PC-9 (cell line): ENCODE measurements at regions not wholly inside any gene's neighbourhood (a gene's known extent, or its start where the extent isn't known, plus 50 kb on each side); places are given as distances from the start of the nearest gene placed in this dataset.

ENCODE experiments used
- BruUV-seq: library from RNA; stranded (reverse); fragments of 400-500 nt; replicated peaks from 2 replicates; lab custom pipeline; 2021; lab: Mats Ljungman, UMichigan
- CTCF ChIA-PET: fragments of 300-600 bp; sonication (Branson Sonifier 250); formaldehyde crosslinking; loops from one replicate; lab custom pipeline; 2022; ENCODE audit warnings: antibody characterized with exemption; lab: Charles Lee
- POLR2A ChIA-PET: fragments of 300-600 bp; sonication (Branson Sonifier 250); formaldehyde crosslinking; loops from one replicate; lab custom pipeline; 2022; ENCODE audit warnings: antibody characterized with exemption; ENCODE audit not compliant: unreplicated experiment; lab: Charles Lee
- DNase-seq, 2 experiments: peaks; one replicate each; pipeline versions ENCODE4 v3.0.0 to v3.0.0-alpha.2; 2015 to 2022; ENCODE audit warnings: mixed read lengths in 1 of 2
- H2AFZ ChIP-seq: fragments of 200-600 bp; sonication (generic); 2 replicates; pipeline ENCODE4 v1.8.1; 2017; ENCODE audit warnings: antibody characterized with exemption
- H3F3A ChIP-seq: fragments of 200-600 bp; sonication (generic); 2 replicates; pipeline ENCODE4 v1.8.1; 2017; ENCODE audit warnings: antibody characterized with exemption, mild to moderate bottlenecking, low read depth; ENCODE audit not compliant: insufficient read depth
- H3K27ac ChIP-seq: fragments of 200-600 bp; sonication (generic); 2 replicates; pipeline ENCODE4 v1.6.1; 2016; ENCODE audit warnings: mixed run types
- H3K27me3 ChIP-seq: fragments of 200-600 bp; sonication (generic); 2 replicates; pipeline ENCODE4 v1.6.1; 2016; ENCODE audit warnings: low read depth, mixed run types; ENCODE audit not compliant: insufficient read depth
- H3K36me3 ChIP-seq: fragments of 200-600 bp; sonication (generic); 2 replicates; pipeline ENCODE4 v1.6.1; 2016; ENCODE audit warnings: low read depth, mixed run types
- H3K4me1 ChIP-seq: fragments of 200-600 bp; sonication (generic); replicated peaks from 2 replicates; pipeline ENCODE4 v1.6.1; 2016; ENCODE audit warnings: mixed run types; ENCODE audit not compliant: insufficient read depth
- H3K4me2 ChIP-seq: fragments of 200-600 bp; sonication (generic); 2 replicates; pipeline ENCODE4 v1.6.1; 2017; ENCODE audit warnings: mixed run types
- H3K4me3 ChIP-seq: fragments of 200-600 bp; sonication (generic); 2 replicates; pipeline ENCODE4 v1.6.1; 2016; ENCODE audit warnings: mixed run types
- H3K79me2 ChIP-seq: fragments of 200-600 bp; sonication (generic); 2 replicates; pipeline ENCODE4 v1.6.1; 2017; ENCODE audit warnings: low read depth, mixed run types
- H3K9me2 ChIP-seq: fragments of 200-600 bp; sonication (generic); 2 replicates; pipeline ENCODE4 v1.8.1; 2017; ENCODE audit warnings: mild to moderate bottlenecking; ENCODE audit not compliant: insufficient read depth
- H3K9me3 ChIP-seq: fragments of 200-600 bp; sonication (generic); 2 replicates; pipeline ENCODE4 v1.8.1; 2016; ENCODE audit warnings: low read depth; ENCODE audit not compliant: insufficient read depth
- H4K20me1 ChIP-seq: fragments of 200-600 bp; sonication (generic); 2 replicates; pipeline ENCODE4 v1.8.1; 2017; ENCODE audit not compliant: insufficient read depth
- EZH2 ChIP-seq: fragments of 200-600 bp; sonication (generic); IDR thresholded peaks from 2 replicates; pipeline ENCODE4 v1.8.0; 2017; ENCODE audit warnings: antibody characterized with exemption, low read depth
- intact Hi-C: fragments of 100-400 bp; cut with micrococcal nuclease; formaldehyde crosslinking; loops from one replicate; pipeline ENCODE4 v1.10.0; 2022; ENCODE audit not compliant: unreplicated experiment
- TF ChIP-seq, protein P1 (sequence below): fragments of 200-600 bp; sonication (generic); conservative IDR thresholded peaks from 2 replicates; pipeline ENCODE4 v1.6.1; 2017; ENCODE audit warnings: mixed run types, antibody characterized with exemption, mild to moderate bottlenecking, moderate library complexity

DNA sequence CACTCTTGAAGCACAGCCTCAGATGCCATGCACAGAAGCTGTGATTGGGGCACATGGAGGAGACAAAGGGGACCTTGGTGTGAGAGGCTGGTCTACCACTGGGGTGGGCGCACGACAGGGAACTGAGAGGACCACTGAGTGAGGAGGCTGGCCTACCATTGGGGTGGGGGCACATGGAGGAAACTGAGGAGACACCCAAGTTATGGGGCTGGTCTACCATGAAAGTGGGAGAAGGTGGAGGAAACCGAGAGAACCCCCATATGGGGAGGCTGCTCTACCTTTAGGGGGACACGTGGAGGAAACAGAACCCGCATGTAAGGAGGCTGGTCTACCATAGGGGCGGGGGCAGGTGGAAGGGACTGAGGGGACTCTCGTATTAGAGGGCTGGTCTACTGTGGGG lies 153.4 kb downstream of the FBLN2 start:
- TF ChIP-seq, protein P1, sequence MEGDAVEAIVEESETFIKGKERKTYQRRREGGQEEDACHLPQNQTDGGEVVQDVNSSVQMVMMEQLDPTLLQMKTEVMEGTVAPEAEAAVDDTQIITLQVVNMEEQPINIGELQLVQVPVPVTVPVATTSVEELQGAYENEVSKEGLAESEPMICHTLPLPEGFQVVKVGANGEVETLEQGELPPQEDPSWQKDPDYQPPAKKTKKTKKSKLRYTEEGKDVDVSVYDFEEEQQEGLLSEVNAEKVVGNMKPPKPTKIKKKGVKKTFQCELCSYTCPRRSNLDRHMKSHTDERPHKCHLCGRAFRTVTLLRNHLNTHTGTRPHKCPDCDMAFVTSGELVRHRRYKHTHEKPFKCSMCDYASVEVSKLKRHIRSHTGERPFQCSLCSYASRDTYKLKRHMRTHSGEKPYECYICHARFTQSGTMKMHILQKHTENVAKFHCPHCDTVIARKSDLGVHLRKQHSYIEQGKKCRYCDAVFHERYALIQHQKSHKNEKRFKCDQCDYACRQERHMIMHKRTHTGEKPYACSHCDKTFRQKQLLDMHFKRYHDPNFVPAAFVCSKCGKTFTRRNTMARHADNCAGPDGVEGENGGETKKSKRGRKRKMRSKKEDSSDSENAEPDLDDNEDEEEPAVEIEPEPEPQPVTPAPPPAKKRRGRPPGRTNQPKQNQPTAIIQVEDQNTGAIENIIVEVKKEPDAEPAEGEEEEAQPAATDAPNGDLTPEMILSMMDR, result no peak
- no peak for TF ChIP-seq EZH2
- Histone ChIP-seq H3K79me2 (no peaks in the 10 kb centered on the region), H3K9me2 (no peaks in the 10 kb centered on the region), H4K20me1 (peaks cover 4% of the 10 kb centered on the region; the same call in 1 of the 2 replicates), H2AFZ (no peak overlapping the region), H3K9me3 (no peaks in the 10 kb centered on the region), H3F3A (no peaks in the 10 kb centered on the region), H3K36me3 (no peaks in the 10 kb centered on the region), H3K27me3 (peaks cover 28% of the 10 kb centered on the region), H3K4me1 (no peaks in the 10 kb centered on the region), H3K27ac (no peak overlapping the region), H3K4me3 (no peak overlapping the region), H3K4me2 (no peak overlapping the region)
- DNase-seq, result no peak
- no TSS peak for BruUV-seq
- POLR2A ChIA-PET, result no interaction called here
- intact Hi-C loops, result no loop called here
- CTCF ChIA-PET, result no interaction called here

- intact Hi-C loops, result no loop called here
- peaks cover 36% of the 10 kb centered on the region for H3K27me3 ChIP-seq
- no peaks in the 10 kb centered on the region for H3F3A ChIP-seq
- H3K4me2 ChIP-seq, result no peak overlapping the region
- DNase-seq, result no peak
- no peaks in the 10 kb centered on the region for H3K9me3 ChIP-seq
- H3K9me2 ChIP-seq, result no peaks in the 10 kb centered on the region
- no peak overlapping the region for H2AFZ ChIP-seq
- H4K20me1 ChIP-seq, result peaks cover 4% of the 10 kb centered on the region; the same call in 1 of the 2 replicates
- POLR2A ChIA-PET, result no interaction called here
- no peak overlapping the region for H3K27ac ChIP-seq
- H3K4me3 ChIP-seq, result no peak overlapping the region
- H3K4me1 ChIP-seq, result no peaks in the 10 kb centered on the region
- BruUV-seq, result no TSS peak
- TF ChIP-seq EZH2, result no peak
- TF ChIP-seq, protein P1, result no peak
- no peaks in the 10 kb centered on the region for H3K36me3 ChIP-seq
- H3K79me2 ChIP-seq, result no peaks in the 10 kb centered on the region
- CTCF ChIA-PET, result no interaction called here
These were observed 152.0 kb downstream of the FBLN2 start for GRCh38 chr3:13700889-13701288.

GRCh38 chr3:13700362-13700761 lies 151.4 kb downstream of the FBLN2 start:
- peaks cover 41% of the 10 kb centered on the region for H3K27me3 ChIP-seq
- H3K4me2 ChIP-seq, result no peak overlapping the region
- H3K79me2 ChIP-seq, result no peaks in the 10 kb centered on the region
- H3K4me1 ChIP-seq, result no peaks in the 10 kb centered on the region
- no peaks in the 10 kb centered on the region for H3F3A ChIP-seq
- ChIA-PET CTCF (no interaction called here), POLR2A (no interaction called here)
- no peaks in the 10 kb centered on the region for H3K9me3 ChIP-seq
- H3K9me2 ChIP-seq, result no peaks in the 10 kb centered on the region
- intact Hi-C loops, result no loop called here
- BruUV-seq, result no TSS peak
- no peak for DNase-seq
- no peak overlapping the region for H3K4me3 ChIP-seq
- TF ChIP-seq, protein P1, result no peak
- no peak for TF ChIP-seq EZH2
- no peak overlapping the region for H3K27ac ChIP-seq
- no peak overlapping the region for H2AFZ ChIP-seq
- no peaks in the 10 kb centered on the region for H3K36me3 ChIP-seq
- H4K20me1 ChIP-seq, result peaks cover 4% of the 10 kb centered on the region; the same call in 1 of the 2 replicates
